ENCODE measurements at regions not wholly inside any gene's neighbourhood (a gene's known extent, or its start where the extent isn't known, plus 50 kb on each side); places are given as distances from the start of the nearest gene placed in this dataset.

- H3K9me3 ChIP-seq = no peaks in the 10 kb centered on the region
Measured at GRCh38 chr14:53874704-53875103, 81.9 kb downstream of the BMP4 start.

GRCh38 chr14:53872681-53873089 is 83.9 kb downstream of the BMP4 start:
- no peak for DNase-seq
- H3K4me1 ChIP-seq = no peaks in the 10 kb centered on the region
- H3K27me3 ChIP-seq = no peaks in the 10 kb centered on the region
- no peaks in the 10 kb centered on the region for H3K36me3 ChIP-seq
- no peak for TF ChIP-seq CTCF (IDR thresholded peaks at IDR 0.05)
- H3K4me3 ChIP-seq = no peak overlapping the region
- no peaks in the 10 kb centered on the region for H3K9me3 ChIP-seq
- intact Hi-C loops (cut with DNase I) = no loop called here
- no peak overlapping the region for H3K27ac ChIP-seq
- no peak overlapping the region for H3K9ac ChIP-seq (ENCODE audit: low read depth in 2 of 2, low read length in 2 of 2)

More at GRCh38 chr14:53874704-53875103, 81.9 kb downstream of the BMP4 start:
- H3K27ac ChIP-seq = no peak overlapping the region
- H3K4me3 ChIP-seq = no peak overlapping the region
- no peaks in the 10 kb centered on the region for H3K4me1 ChIP-seq
- no peaks in the 10 kb centered on the region for H3K36me3 ChIP-seq
- no peak for TF ChIP-seq CTCF (IDR thresholded peaks at IDR 0.05)
- DNase-seq = no peak
- no peaks in the 10 kb centered on the region for H3K27me3 ChIP-seq
- no peak overlapping the region for H3K9ac ChIP-seq (ENCODE audit: low read depth in 2 of 2, low read length in 2 of 2)
- intact Hi-C loops (cut with DNase I) = no loop called here

GRCh38 chr14:53871951-53872350 is 84.7 kb downstream of the BMP4 start:
- H3K27ac ChIP-seq = no peak overlapping the region
- H3K9me3 ChIP-seq = no peaks in the 10 kb centered on the region
- no peaks in the 10 kb centered on the region for H3K36me3 ChIP-seq
- intact Hi-C loops (cut with DNase I) = no loop called here
- no peak for TF ChIP-seq CTCF (IDR thresholded peaks at IDR 0.05)
- H3K4me1 ChIP-seq = no peaks in the 10 kb centered on the region
- no peak overlapping the region for H3K9ac ChIP-seq (ENCODE audit: low read depth in 2 of 2, low read length in 2 of 2)
- H3K27me3 ChIP-seq = no peaks in the 10 kb centered on the region
- H3K4me3 ChIP-seq = no peak overlapping the region
- no peak for DNase-seq

- Histone ChIP-seq H3K9ac (ENCODE audit: low read depth in 2 of 2, low read length in 2 of 2) (no peak overlapping the region), H3K9me3 (no peaks in the 10 kb centered on the region), H3K4me1 (no peaks in the 10 kb centered on the region), H3K27me3 (no peaks in the 10 kb centered on the region), H3K4me3 (no peak overlapping the region), H3K27ac (no peak overlapping the region), H3K36me3 (no peaks in the 10 kb centered on the region)
- intact Hi-C loops (cut with DNase I) = no loop called here
- no peak for DNase-seq
- no peak for TF ChIP-seq CTCF (IDR thresholded peaks at IDR 0.05)
Measured at GRCh38 chr14:53871011-53871410, 85.6 kb downstream of the BMP4 start.

GRCh38 chr14:53865711-53866110 is 90.9 kb downstream of the BMP4 start:
- no peak for DNase-seq
- no peaks in the 10 kb centered on the region for H3K9me3 ChIP-seq
- no peak for TF ChIP-seq CTCF (IDR thresholded peaks at IDR 0.05)
- intact Hi-C loops (cut with DNase I) = no loop called here
- no peaks in the 10 kb centered on the region for H3K4me1 ChIP-seq
- H3K9ac ChIP-seq (ENCODE audit: low read depth in 2 of 2, low read length in 2 of 2) = no peak overlapping the region
- H3K36me3 ChIP-seq = no peaks in the 10 kb centered on the region
- H3K27me3 ChIP-seq = no peaks in the 10 kb centered on the region
- no peak overlapping the region for H3K4me3 ChIP-seq
- no peak overlapping the region for H3K27ac ChIP-seq

- intact Hi-C loops (cut with DNase I) = no loop called here
- Histone ChIP-seq H3K9me3 (no peaks in the 10 kb centered on the region), H3K4me1 (no peaks in the 10 kb centered on the region), H3K27ac (no peak overlapping the region), H3K9ac (ENCODE audit: low read depth in 2 of 2, low read length in 2 of 2) (no peak overlapping the region), H3K27me3 (no peaks in the 10 kb centered on the region), H3K4me3 (no peak overlapping the region), H3K36me3 (no peaks in the 10 kb centered on the region)
- DNase-seq = no peak
- TF ChIP-seq CTCF (IDR thresholded peaks at IDR 0.05) = no peak
Measured at GRCh38 chr14:53861781-53862180, 94.8 kb downstream of the BMP4 start.

Measured in colonic mucosa (tissue), 4 donors.